CD14-positive monocyte (primary cell): ENCODE measurements at regions not wholly inside any gene's neighbourhood (a gene's known extent, or its start where the extent isn't known, plus 50 kb on each side); places are given as distances from the start of the nearest gene placed in this dataset.

Source experiments
- DNase-seq, 3 donors: peaks; one replicate each; pipeline ENCODE4 v3.0.0-alpha.2; 2011 to 2022
- H2AFZ ChIP-seq: 2 replicates; pipeline ENCODE4 v1.6.0; 2012; ENCODE audit warnings: mild to moderate bottlenecking, low read depth, low read length, inconsistent platforms; ENCODE audit not compliant: insufficient read depth, poor library complexity, severe bottlenecking
- H3K27ac ChIP-seq, 2 donors: 1 replicate in 1 of 2; 2 replicates in 1 of 2; pipeline ENCODE4 v1.5.1; 2012 to 2013; ENCODE audit warnings: low read length in 2 of 2, control low read depth in 1 of 2, inconsistent platforms in 1 of 2, low read depth in 1 of 2, mild to moderate bottlenecking in 1 of 2
- H3K27me3 ChIP-seq, 2 donors: one replicate each; pipeline versions ENCODE4 v1.6.0 to v1.6.1; 2011 to 2013; ENCODE audit warnings: low read length in 2 of 2; ENCODE audit not compliant: control insufficient read depth in 2 of 2, insufficient read depth in 2 of 2
- H3K36me3 ChIP-seq, 2 donors: replicated peaks in 1 of 2; 1 replicate in 1 of 2; 2 replicates in 1 of 2; pipeline versions ENCODE4 v1.5.1 to v1.6.1; 2012 to 2013; ENCODE audit warnings: low read length in 2 of 2, control low read depth in 1 of 2, inconsistent platforms in 1 of 2, mild to moderate bottlenecking in 1 of 2; ENCODE audit not compliant: insufficient read depth in 2 of 2, control insufficient read depth in 1 of 2
- H3K4me1 ChIP-seq, 2 donors: 1 replicate in 1 of 2; 2 replicates in 1 of 2; pipeline versions ENCODE4 v1.5.1 to v1.6.1; 2012 to 2013; ENCODE audit warnings: low read length in 2 of 2, control low read depth in 1 of 2, inconsistent platforms in 1 of 2, mild to moderate bottlenecking in 1 of 2, moderate library complexity in 1 of 2; ENCODE audit not compliant: insufficient read depth in 2 of 2, control insufficient read depth in 1 of 2
- H3K4me2 ChIP-seq: replicated peaks from 2 replicates; pipeline ENCODE3; 2012; ENCODE audit warnings: low read length, moderate library complexity, mild to moderate bottlenecking; ENCODE audit not compliant: poor library complexity, severe bottlenecking; ENCODE audit errors: extremely low read depth
- H3K4me3 ChIP-seq, 3 experiments: fragments of 200-600 bp in 1 of 3; sonication (generic) in 1 of 3; replicated peaks in 1 of 3; 1 replicate in 2 of 3; 2 replicates in 1 of 3; pipeline ENCODE4 v1.5.1; 2011 to 2013; ENCODE audit warnings: low read length in 3 of 3, mild to moderate bottlenecking in 3 of 3, control low read depth in 2 of 3, low read depth in 2 of 3, inconsistent platforms in 1 of 3, moderate library complexity in 1 of 3
- H3K79me2 ChIP-seq: 2 replicates; pipeline ENCODE4 v1.6.0; 2012; ENCODE audit warnings: mild to moderate bottlenecking, control low read depth, inconsistent platforms, low read length, moderate library complexity; ENCODE audit not compliant: insufficient read depth
- H3K9ac ChIP-seq: 2 replicates; pipeline ENCODE4 v1.6.0; 2017; ENCODE audit warnings: low read length, mild to moderate bottlenecking; ENCODE audit not compliant: insufficient read depth, poor library complexity, severe bottlenecking
- H3K9me3 ChIP-seq, 2 donors: replicated peaks in 1 of 2; 1 replicate in 1 of 2; 2 replicates in 1 of 2; pipeline versions ENCODE4 v1.5.1 to v1.6.1; 2012 to 2013; ENCODE audit warnings: low read length in 2 of 2, control low read depth in 1 of 2; ENCODE audit not compliant: control insufficient read depth in 1 of 2, insufficient read depth in 1 of 2
- H4K20me1 ChIP-seq: 2 replicates; pipeline ENCODE4 v1.6.0; 2012; ENCODE audit warnings: mild to moderate bottlenecking, low read length, control low read depth, moderate library complexity; ENCODE audit not compliant: insufficient read depth
- H3K27ac Mint-ChIP-seq, 7 donors: one replicate each; pipeline ENCODE4 v1.8.0; 2020; ENCODE audit warnings: mild to moderate bottlenecking in 7 of 7, mixed read lengths in 7 of 7, moderate library complexity in 6 of 7, inconsistent platforms in 2 of 7
- H3K27me3 Mint-ChIP-seq, 3 donors: one replicate each; pipeline ENCODE4 v1.8.0; 2021 to 2022; ENCODE audit warnings: low read depth in 3 of 3, mild to moderate bottlenecking in 3 of 3, mixed read lengths in 3 of 3, moderate library complexity in 3 of 3, inconsistent platforms in 1 of 3
- H3K36me3 Mint-ChIP-seq, 2 donors: one replicate each; pipeline ENCODE4 v1.8.0; 2020; ENCODE audit warnings: mixed read lengths in 2 of 2, inconsistent platforms in 1 of 2, mild to moderate bottlenecking in 1 of 2
- H3K4me1 Mint-ChIP-seq: one replicate; pipeline ENCODE4 v1.8.0; 2020; ENCODE audit warnings: mild to moderate bottlenecking, mixed read lengths
- H3K4me3 Mint-ChIP-seq, 2 donors: one replicate each; pipeline ENCODE4 v1.8.0; 2020; ENCODE audit warnings: mild to moderate bottlenecking in 2 of 2, mixed read lengths in 2 of 2, moderate library complexity in 1 of 2
- H3K9me3 Mint-ChIP-seq, 7 donors: one replicate each; pipeline ENCODE4 v1.8.0; 2020 to 2022; ENCODE audit warnings: mixed read lengths in 7 of 7, mild to moderate bottlenecking in 6 of 7, moderate library complexity in 6 of 7, inconsistent platforms in 2 of 7
- CTCF ChIP-seq: fragments of 200-600 bp; IDR thresholded peaks from one replicate; pipeline ENCODE4 v1.8.0; 2022; ENCODE audit warnings: antibody characterized with exemption, mild to moderate bottlenecking
- WGBS: methylation state at CpG from one replicate; pipeline ENCODE4 v1.1.5; 2013; ENCODE audit warnings: missing lambda C conversion rate; ENCODE audit not compliant: insufficient coverage; 5-methylcytosine and 5-hydroxymethylcytosine counted together
- intact Hi-C, 2 donors: fragments of 100-400 bp; cut with micrococcal nuclease; formaldehyde crosslinking; loops; one replicate each; pipeline versions ENCODE4 v1.15.0 to v1.15.1; 2023

DNA sequence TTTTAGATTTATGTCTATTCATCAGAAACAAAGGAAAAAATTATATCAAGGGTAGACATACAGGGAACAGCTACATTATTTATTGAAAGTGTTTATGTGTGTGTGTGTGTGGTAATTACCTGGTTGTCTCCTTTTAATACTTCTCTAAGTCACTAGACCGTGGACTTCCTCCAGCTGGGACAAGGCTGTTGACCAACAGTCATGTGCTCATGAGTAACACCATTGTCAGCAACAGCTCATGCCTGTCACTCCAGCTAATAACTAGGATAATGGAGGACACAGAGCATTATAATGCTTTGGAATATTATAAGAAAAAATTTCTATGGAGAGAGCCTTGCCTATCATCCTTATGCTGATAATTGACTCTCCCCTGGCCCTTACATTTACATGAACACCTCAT is 125.3 kb upstream of the SALL1 start:
- no peak overlapping the region for H2AFZ ChIP-seq
- intact Hi-C loops: no loop called here
- no peaks in the 10 kb centered on the region for H3K79me2 ChIP-seq
- DNase-seq: no peak
- H3K9me3 ChIP-seq: peaks cover 0 to 10% of the 10 kb centered on the region in 2 donors
- H3K27ac Mint-ChIP-seq: no peak overlapping the region
- H3K4me1 Mint-ChIP-seq: no peaks in the 10 kb centered on the region
- H3K36me3 ChIP-seq: no peaks in the 10 kb centered on the region
- peaks cover 2 to 11% (median 6%) of the 10 kb centered on the region in 7 donors for H3K9me3 Mint-ChIP-seq
- H4K20me1 ChIP-seq: no peaks in the 10 kb centered on the region
- peaks cover 0 to 2% (median 0%) of the 10 kb centered on the region in 3 donors for H3K27me3 Mint-ChIP-seq
- H3K27ac ChIP-seq: no peak overlapping the region
- TF ChIP-seq CTCF: no peak
- no peak overlapping the region for H3K4me3 Mint-ChIP-seq
- no peaks in the 10 kb centered on the region for H3K4me1 ChIP-seq
- H3K4me3 ChIP-seq: no peak overlapping the region
- H3K4me2 ChIP-seq: no peak overlapping the region
- H3K9ac ChIP-seq: no peak overlapping the region
- H3K27me3 ChIP-seq: no peaks in the 10 kb centered on the region
- no CpG with 5 or more reads among the region's 1 CpG for WGBS
- no peaks in the 10 kb centered on the region for H3K36me3 Mint-ChIP-seq

DNA sequence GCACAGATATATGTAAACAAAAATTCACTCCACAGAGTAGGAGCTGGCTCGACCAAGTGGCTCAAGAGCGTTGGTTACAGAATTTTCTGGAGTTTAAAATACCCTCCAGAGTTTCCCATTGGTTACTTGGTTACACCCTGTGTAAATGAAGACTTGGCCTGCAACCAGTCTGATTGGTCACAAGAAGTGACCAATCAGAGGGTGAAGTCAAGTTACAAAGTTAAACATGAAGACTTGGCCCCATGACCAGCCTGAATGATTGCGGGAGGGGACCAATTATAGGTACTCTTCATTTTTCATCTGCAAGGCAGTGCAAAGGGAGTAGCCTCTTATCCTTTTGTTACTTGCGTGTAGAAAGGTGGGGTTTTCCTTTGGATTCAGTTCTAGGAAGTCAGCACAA is 121.3 kb upstream of the SALL1 start:
- no peak for TF ChIP-seq CTCF
- no peak overlapping the region for H3K4me3 ChIP-seq
- peaks cover 3 to 10% (median 6%) of the 10 kb centered on the region in 7 donors for H3K9me3 Mint-ChIP-seq
- H3K4me1 Mint-ChIP-seq: no peaks in the 10 kb centered on the region
- peaks cover 0 to 18% of the 10 kb centered on the region in 2 donors for H3K9me3 ChIP-seq
- no peak overlapping the region for H3K27ac ChIP-seq
- no peak overlapping the region for H2AFZ ChIP-seq
- 80% methylated on average over 1 of the region's 4 CpGs for WGBS
- no peaks in the 10 kb centered on the region for H3K79me2 ChIP-seq
- H3K9ac ChIP-seq: no peak overlapping the region
- no peak overlapping the region for H3K4me2 ChIP-seq
- no peaks in the 10 kb centered on the region for H3K4me1 ChIP-seq
- no peak overlapping the region for H3K4me3 Mint-ChIP-seq
- no peaks in the 10 kb centered on the region for H4K20me1 ChIP-seq
- DNase-seq: no peak
- no peaks in the 10 kb centered on the region for H3K36me3 ChIP-seq
- H3K27ac Mint-ChIP-seq: no peak overlapping the region
- no peaks in the 10 kb centered on the region for H3K36me3 Mint-ChIP-seq
- intact Hi-C loops: no loop called here
- H3K27me3 ChIP-seq: no peaks in the 10 kb centered on the region
- peaks cover 0 to 2% (median 2%) of the 10 kb centered on the region in 3 donors for H3K27me3 Mint-ChIP-seq
